A549 (cell line): ENCODE measurements at regions not wholly inside any gene's neighbourhood (a gene's known extent, or its start where the extent isn't known, plus 50 kb on each side); places are given as distances from the start of the nearest gene placed in this dataset.

Experiments
- EHF ChIP-seq: fragments of 250-450 bp; sonication (Bioruptor Pico); IDR thresholded peaks from 2 replicates; pipeline ENCODE4 v1.5.0; 2020; ENCODE audit warnings: mild to moderate bottlenecking
- EHMT2 ChIP-seq: fragments of 200-600 bp; sonication (generic); IDR thresholded peaks from 2 replicates; pipeline ENCODE4 v1.6.1; 2016; ENCODE audit warnings: antibody characterized with exemption, low read depth, mild to moderate bottlenecking, moderate library complexity
- EP300 ChIP-seq, 2 experiments: fragments of >200 bp; sonication (Bioruptor Twin); formaldehyde crosslinking; IDR thresholded peaks; 2 replicates in 1 of 2; 3 replicates in 1 of 2; pipeline ENCODE4 v1.6.1; 2016 to 2017
- NR3C1 ChIP-seq: fragments of >200 bp; sonication (Bioruptor Twin); formaldehyde crosslinking; IDR thresholded peaks from 3 replicates; pipeline ENCODE4 v1.6.1; 2017
- POLR2A ChIP-seq: IDR thresholded peaks from 2 replicates; pipeline ENCODE4 v1.6.1; 2012; ENCODE audit warnings: mild to moderate bottlenecking, low read length
- SMC3 ChIP-seq: fragments of >200 bp; sonication (Bioruptor Twin); formaldehyde crosslinking; IDR thresholded peaks from 3 replicates; pipeline ENCODE4 v1.6.1; 2018; ENCODE audit warnings: inconsistent platforms
- TP53 ChIP-seq: fragments of 250-450 bp; sonication (Bioruptor Pico); IDR thresholded peaks from 2 replicates; pipeline ENCODE4 v1.5.0; 2021; ENCODE audit warnings: mild to moderate bottlenecking, moderate library complexity
- ZFP36 ChIP-seq: fragments of 450-650 bp; IDR thresholded peaks from 2 replicates; pipeline ENCODE4 v1.6.1; 2014; ENCODE audit warnings: borderline replicate concordance; ENCODE audit not compliant: partially characterized antibody
- TF ChIP-seq, protein P1 (sequence below): fragments of >200 bp; sonication (Bioruptor Twin); formaldehyde crosslinking; IDR thresholded peaks from 3 replicates; pipeline ENCODE4 v1.5.1; 2016
- TF ChIP-seq, protein P2 (sequence below): fragments of 250-450 bp; sonication (Bioruptor Pico); IDR thresholded peaks from 2 replicates; pipeline ENCODE4 v1.5.0; 2021; ENCODE audit warnings: mild to moderate bottlenecking, moderate library complexity, borderline replicate concordance
- TF ChIP-seq, protein P3 (sequence below): fragments of 450-650 bp; IDR thresholded peaks from 2 replicates; pipeline ENCODE4 v1.6.1; 2014; ENCODE audit warnings: antibody characterized with exemption

DNA sequence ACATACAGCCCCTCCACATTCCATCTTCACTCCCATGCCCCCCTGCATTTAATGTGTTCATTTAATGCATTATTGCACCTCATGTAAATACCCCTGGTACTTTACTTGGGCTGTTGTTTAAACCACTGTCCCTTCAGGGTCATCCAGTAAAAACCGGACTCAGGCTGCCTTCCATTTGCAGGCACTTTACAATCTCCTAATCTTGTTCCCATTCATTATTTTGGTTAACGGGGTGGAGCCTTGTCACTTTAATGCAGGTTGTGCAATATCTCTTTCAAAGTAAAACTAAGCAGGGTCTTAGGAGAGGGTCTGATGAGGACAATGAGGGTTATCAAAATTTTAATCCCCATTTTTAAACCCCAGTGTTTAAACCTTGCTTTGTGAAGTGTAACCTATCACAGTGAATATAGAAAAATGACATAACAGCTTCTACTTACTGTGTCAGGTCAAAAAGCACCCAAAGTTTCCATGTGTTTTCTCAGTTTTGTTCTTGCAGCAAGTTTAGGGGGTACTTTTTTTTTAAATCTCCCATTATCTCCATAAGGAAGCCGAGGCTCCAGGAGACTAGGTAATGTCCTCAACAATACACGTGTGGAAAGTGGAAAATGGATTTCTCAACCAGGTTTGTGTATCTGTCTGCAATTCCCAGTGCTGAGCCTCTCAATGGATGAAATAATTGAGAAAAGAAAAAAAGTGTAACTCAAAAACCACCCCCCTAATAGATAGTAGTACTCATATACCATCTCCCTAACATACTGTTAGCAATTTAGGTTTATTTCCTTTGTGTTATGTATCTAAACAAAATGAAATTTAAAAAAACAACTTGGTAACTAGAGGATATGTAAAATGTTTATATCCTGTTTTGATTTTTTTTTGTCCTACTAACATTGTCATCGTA lies 54.2 kb upstream of the SPRY4 start:
- TF ChIP-seq, protein P1, sequence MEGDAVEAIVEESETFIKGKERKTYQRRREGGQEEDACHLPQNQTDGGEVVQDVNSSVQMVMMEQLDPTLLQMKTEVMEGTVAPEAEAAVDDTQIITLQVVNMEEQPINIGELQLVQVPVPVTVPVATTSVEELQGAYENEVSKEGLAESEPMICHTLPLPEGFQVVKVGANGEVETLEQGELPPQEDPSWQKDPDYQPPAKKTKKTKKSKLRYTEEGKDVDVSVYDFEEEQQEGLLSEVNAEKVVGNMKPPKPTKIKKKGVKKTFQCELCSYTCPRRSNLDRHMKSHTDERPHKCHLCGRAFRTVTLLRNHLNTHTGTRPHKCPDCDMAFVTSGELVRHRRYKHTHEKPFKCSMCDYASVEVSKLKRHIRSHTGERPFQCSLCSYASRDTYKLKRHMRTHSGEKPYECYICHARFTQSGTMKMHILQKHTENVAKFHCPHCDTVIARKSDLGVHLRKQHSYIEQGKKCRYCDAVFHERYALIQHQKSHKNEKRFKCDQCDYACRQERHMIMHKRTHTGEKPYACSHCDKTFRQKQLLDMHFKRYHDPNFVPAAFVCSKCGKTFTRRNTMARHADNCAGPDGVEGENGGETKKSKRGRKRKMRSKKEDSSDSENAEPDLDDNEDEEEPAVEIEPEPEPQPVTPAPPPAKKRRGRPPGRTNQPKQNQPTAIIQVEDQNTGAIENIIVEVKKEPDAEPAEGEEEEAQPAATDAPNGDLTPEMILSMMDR, result no peak
- TF ChIP-seq SMC3, result no peak
- no peak for TF ChIP-seq POLR2A
- TF ChIP-seq, protein P2, sequence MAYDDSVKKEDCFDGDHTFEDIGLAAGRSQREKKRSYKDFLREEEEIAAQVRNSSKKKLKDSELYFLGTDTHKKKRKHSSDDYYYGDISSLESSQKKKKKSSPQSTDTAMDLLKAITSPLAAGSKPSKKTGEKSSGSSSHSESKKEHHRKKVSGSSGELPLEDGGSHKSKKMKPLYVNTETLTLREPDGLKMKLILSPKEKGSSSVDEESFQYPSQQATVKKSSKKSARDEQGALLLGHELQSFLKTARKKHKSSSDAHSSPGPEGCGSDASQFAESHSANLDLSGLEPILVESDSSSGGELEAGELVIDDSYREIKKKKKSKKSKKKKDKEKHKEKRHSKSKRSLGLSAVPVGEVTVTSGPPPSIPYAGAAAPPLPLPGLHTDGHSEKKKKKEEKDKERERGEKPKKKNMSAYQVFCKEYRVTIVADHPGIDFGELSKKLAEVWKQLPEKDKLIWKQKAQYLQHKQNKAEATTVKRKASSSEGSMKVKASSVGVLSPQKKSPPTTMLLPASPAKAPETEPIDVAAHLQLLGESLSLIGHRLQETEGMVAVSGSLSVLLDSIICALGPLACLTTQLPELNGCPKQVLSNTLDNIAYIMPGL (CRISPR knock-in tag), result no peak
- no peak for TF ChIP-seq ZFP36
- TF ChIP-seq EHMT2, result no peak
- TF ChIP-seq TP53 (CRISPR knock-in tag), result no peak
- TF ChIP-seq EHF (CRISPR knock-in tag), result no peak
- TF ChIP-seq EP300 (IDR thresholded peaks at IDR 0.05), result no peak
- TF ChIP-seq, protein P3, sequence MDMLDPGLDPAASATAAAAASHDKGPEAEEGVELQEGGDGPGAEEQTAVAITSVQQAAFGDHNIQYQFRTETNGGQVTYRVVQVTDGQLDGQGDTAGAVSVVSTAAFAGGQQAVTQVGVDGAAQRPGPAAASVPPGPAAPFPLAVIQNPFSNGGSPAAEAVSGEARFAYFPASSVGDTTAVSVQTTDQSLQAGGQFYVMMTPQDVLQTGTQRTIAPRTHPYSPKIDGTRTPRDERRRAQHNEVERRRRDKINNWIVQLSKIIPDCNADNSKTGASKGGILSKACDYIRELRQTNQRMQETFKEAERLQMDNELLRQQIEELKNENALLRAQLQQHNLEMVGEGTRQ, result no peak
- no peak for TF ChIP-seq NR3C1
